Left ventricle myocardium inferior (tissue), 1 donor: ENCODE measurements at regions not wholly inside any gene's neighbourhood (a gene's known extent, or its start where the extent isn't known, plus 50 kb on each side); places are given as distances from the start of the nearest gene placed in this dataset.

Experiments used
- DNase-seq: peaks from one replicate; pipeline ENCODE4 v3.0.0-alpha.2; 2020
- H3K27ac ChIP-seq: fragments of 200-600 bp; replicated peaks from 2 replicates; pipeline ENCODE4 v1.8.0; 2021
- H3K27me3 ChIP-seq: fragments of 200-600 bp; 2 replicates; pipeline ENCODE4 v1.8.0; 2021; ENCODE audit warnings: low read depth
- H3K36me3 ChIP-seq: fragments of 200-600 bp; 2 replicates; pipeline ENCODE4 v1.8.0; 2021
- H3K4me1 ChIP-seq: fragments of 200-600 bp; 2 replicates; pipeline ENCODE4 v1.8.0; 2021
- H3K4me3 ChIP-seq: fragments of 200-600 bp; 2 replicates; pipeline ENCODE4 v1.8.0; 2021; ENCODE audit warnings: mild to moderate bottlenecking, moderate library complexity
- H3K9me3 ChIP-seq: fragments of 200-600 bp; replicated peaks from 2 replicates; pipeline ENCODE4 v1.8.0; 2021
- CTCF ChIP-seq: fragments of 200-600 bp; IDR thresholded peaks from 2 replicates; pipeline ENCODE4 v1.8.0; 2021; ENCODE audit warnings: antibody characterized with exemption, mild to moderate bottlenecking, borderline replicate concordance
- intact Hi-C: fragments of 100-400 bp; cut with micrococcal nuclease; formaldehyde crosslinking; loops from one replicate; pipeline ENCODE4 v1.11.0; 2022
- donor health status: DM: no; HTN: yes; CAD: no; lungs with severe emphysema.

GRCh38 chr6:159108426-159108985, 60.7 kb upstream of the FNDC1 start:
- intact Hi-C loops: no loop called here
- H3K9me3 ChIP-seq: no peaks in the 10 kb centered on the region
- H3K27ac ChIP-seq: no peak overlapping the region
- DNase-seq: no peak
- peaks cover 11% of the 10 kb centered on the region for H3K27me3 ChIP-seq
- H3K36me3 ChIP-seq: no peaks in the 10 kb centered on the region
- H3K4me3 ChIP-seq: no peak overlapping the region
- peaks cover 16% of the 10 kb centered on the region for H3K4me1 ChIP-seq
- TF ChIP-seq CTCF: no peak

GRCh38 chr6:159107451-159108260, 61.5 kb upstream of the FNDC1 start:
- intact Hi-C loops: no loop called here
- no peak overlapping the region for H3K4me3 ChIP-seq

GRCh38 chr6:159106627-159107241, 61.9 kb upstream of the TAGAP start:
- Histone ChIP-seq H3K36me3 (no peaks in the 10 kb centered on the region), H3K27ac (no peak overlapping the region), H3K4me1 (peaks cover 16% of the 10 kb centered on the region), H3K4me3 (peak overlapping the region; percentile 16), H3K27me3 (peaks cover 13% of the 10 kb centered on the region), H3K9me3 (no peaks in the 10 kb centered on the region)
- intact Hi-C loops: no loop called here
- peak; percentile 68 for DNase-seq
- TF ChIP-seq CTCF: no peak

More at GRCh38 chr6:159107451-159108260, 61.5 kb upstream of the FNDC1 start:
- no peak for TF ChIP-seq CTCF
- Histone ChIP-seq H3K9me3 (no peaks in the 10 kb centered on the region), H3K4me1 (peaks cover 16% of the 10 kb centered on the region), H3K36me3 (no peaks in the 10 kb centered on the region), H3K27me3 (peaks cover 13% of the 10 kb centered on the region), H3K27ac (no peak overlapping the region)
- DNase-seq: no peak

GRCh38 chr6:159105716-159106115, 60.9 kb upstream of the TAGAP start:
- Histone ChIP-seq H3K36me3 (no peaks in the 10 kb centered on the region), H3K4me1 (peaks cover 16% of the 10 kb centered on the region), H3K27me3 (peaks cover 13% of the 10 kb centered on the region), H3K4me3 (no peak overlapping the region), H3K27ac (no peak overlapping the region), H3K9me3 (no peaks in the 10 kb centered on the region)
- DNase-seq: no peak
- no peak for TF ChIP-seq CTCF
- intact Hi-C loops: no loop called here

GRCh38 chr6:159104931-159105330, 60.1 kb upstream of the TAGAP start:
- Histone ChIP-seq H3K27ac (no peak overlapping the region), H3K4me3 (no peak overlapping the region), H3K36me3 (no peaks in the 10 kb centered on the region), H3K27me3 (peaks cover 13% of the 10 kb centered on the region), H3K4me1 (peaks cover 11% of the 10 kb centered on the region), H3K9me3 (no peaks in the 10 kb centered on the region)
- intact Hi-C loops: no loop called here
- DNase-seq: no peak
- TF ChIP-seq CTCF: no peak
